Transverse colon (tissue), 4 donors: ENCODE measurements at regions not wholly inside any gene's neighbourhood (a gene's known extent, or its start where the extent isn't known, plus 50 kb on each side); places are given as distances from the start of the nearest gene placed in this dataset.

Source experiments
- DNase-seq: peaks from one replicate; pipeline ENCODE4 v3.0.0-alpha.2; 2019
- H3K27ac ChIP-seq, 4 donors: fragments of 200-600 bp; sonication (generic); 2 replicates each; pipeline ENCODE4 v1.5.1; 2016 to 2018; ENCODE audit warnings: inconsistent platforms in 4 of 4
- H3K27me3 ChIP-seq: fragments of 200-600 bp; sonication (generic); 2 replicates; pipeline ENCODE4 v1.5.1; 2017; ENCODE audit warnings: inconsistent platforms
- H3K36me3 ChIP-seq, 4 donors: fragments of 200-600 bp; sonication (generic); 2 replicates each; pipeline ENCODE4 v1.5.1; 2017 to 2019; ENCODE audit warnings: inconsistent platforms in 4 of 4
- H3K4me1 ChIP-seq, 4 donors: fragments of 200-600 bp; sonication (generic); 2 replicates each; pipeline ENCODE4 v1.5.1; 2017 to 2020; ENCODE audit warnings: inconsistent platforms in 4 of 4
- H3K4me3 ChIP-seq, 4 donors: fragments of 200-600 bp; sonication (generic); 1 replicate in 1 of 4; 2 replicates in 3 of 4; pipeline versions ENCODE4 v1.5.1 to v1.6.1; 2017 to 2019; ENCODE audit warnings: inconsistent platforms in 4 of 4
- H3K9me3 ChIP-seq, 2 donors: fragments of 200-600 bp; sonication (generic); 2 replicates each; pipeline ENCODE4 v1.5.1; 2017 to 2019; ENCODE audit warnings: inconsistent platforms in 2 of 2
- EP300 ChIP-seq: sonication (generic); formaldehyde crosslinking; IDR thresholded peaks from one replicate; pipeline ENCODE4 v1.6.1; 2017; ENCODE audit warnings: antibody characterized with exemption, low read depth
- POLR2A ChIP-seq: fragments of 450-650 bp; IDR thresholded peaks from one replicate; pipeline ENCODE4 v1.6.1; 2016; ENCODE audit warnings: antibody characterized with exemption, mild to moderate bottlenecking, moderate library complexity
- POLR2AphosphoS5 ChIP-seq, 3 donors: sonication (generic); formaldehyde crosslinking; IDR thresholded peaks; one replicate each; pipeline ENCODE4 v1.6.1; 2016; ENCODE audit warnings: antibody characterized with exemption in 3 of 3
- WGBS, 2 donors: methylation state at CpG; one replicate each; pipeline ENCODE4 v1.1.5; 2018; ENCODE audit warnings: low coverage in 1 of 2; 5-methylcytosine and 5-hydroxymethylcytosine counted together
- in situ Hi-C, 4 donors: fragments of 200-750 bp; cut with MboI; loops; one replicate each; pipeline versions ENCODE4 v1.15.0 to v1.15.1; 2017; ENCODE audit warnings: low sequenced_read_pairs in 3 of 4, low pct_ligation_motif_present in 1 of 4, low pct_unique_long_range_greater_than_20kb in 1 of 4
- intact Hi-C: fragments of 100-400 bp; cut with DNase I; formaldehyde crosslinking; loops from one replicate; pipeline ENCODE4 v1.15.1; 2023; ENCODE audit warnings: low total_unique reads
- TF ChIP-seq, protein P1 (sequence below), 5 experiments: fragments of 200-600 bp in 3 of 5; fragments of 450-650 bp in 2 of 5; sonication (generic) in 3 of 5; IDR thresholded peaks; 1 replicate in 2 of 5; 2 replicates in 3 of 5; pipeline ENCODE4 v1.5.1; 2016 to 2017; ENCODE audit warnings: antibody characterized with exemption in 5 of 5, inconsistent platforms in 3 of 5, mild to moderate bottlenecking in 2 of 5, moderate library complexity in 1 of 5

DNA sequence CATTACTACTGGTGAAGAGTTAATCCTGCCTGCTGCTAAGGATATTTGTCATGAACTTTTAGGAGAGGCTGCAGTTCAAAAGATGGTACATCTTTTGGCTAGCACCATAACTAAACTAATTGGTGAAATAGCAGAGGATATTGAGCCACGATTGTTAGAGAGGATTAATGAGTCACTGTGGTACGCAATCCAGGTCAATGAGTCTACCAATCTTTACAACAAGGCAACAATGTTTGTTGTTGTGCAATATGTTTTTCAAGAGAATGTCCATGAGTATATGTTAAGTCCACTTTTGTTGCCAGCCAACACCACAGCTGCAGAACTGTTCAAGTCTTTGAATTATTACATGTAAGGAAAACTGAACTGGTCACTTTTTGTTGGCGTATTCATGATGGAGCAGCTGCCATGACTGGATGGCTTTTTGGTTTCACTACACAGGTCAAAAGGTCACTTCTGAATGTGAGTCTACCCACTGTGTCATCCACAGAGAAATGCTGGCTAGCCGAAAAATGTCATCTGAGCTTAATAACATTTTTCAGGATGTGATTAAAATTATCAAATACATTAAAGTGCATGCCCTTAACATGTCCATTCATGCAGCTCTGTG lies 402.6 kb upstream of the KIF2B start:
- 83 to 86% methylated on average over 2 to 4 of the region's 4 CpGs for WGBS, 2 donors
- TF ChIP-seq, protein P1, sequence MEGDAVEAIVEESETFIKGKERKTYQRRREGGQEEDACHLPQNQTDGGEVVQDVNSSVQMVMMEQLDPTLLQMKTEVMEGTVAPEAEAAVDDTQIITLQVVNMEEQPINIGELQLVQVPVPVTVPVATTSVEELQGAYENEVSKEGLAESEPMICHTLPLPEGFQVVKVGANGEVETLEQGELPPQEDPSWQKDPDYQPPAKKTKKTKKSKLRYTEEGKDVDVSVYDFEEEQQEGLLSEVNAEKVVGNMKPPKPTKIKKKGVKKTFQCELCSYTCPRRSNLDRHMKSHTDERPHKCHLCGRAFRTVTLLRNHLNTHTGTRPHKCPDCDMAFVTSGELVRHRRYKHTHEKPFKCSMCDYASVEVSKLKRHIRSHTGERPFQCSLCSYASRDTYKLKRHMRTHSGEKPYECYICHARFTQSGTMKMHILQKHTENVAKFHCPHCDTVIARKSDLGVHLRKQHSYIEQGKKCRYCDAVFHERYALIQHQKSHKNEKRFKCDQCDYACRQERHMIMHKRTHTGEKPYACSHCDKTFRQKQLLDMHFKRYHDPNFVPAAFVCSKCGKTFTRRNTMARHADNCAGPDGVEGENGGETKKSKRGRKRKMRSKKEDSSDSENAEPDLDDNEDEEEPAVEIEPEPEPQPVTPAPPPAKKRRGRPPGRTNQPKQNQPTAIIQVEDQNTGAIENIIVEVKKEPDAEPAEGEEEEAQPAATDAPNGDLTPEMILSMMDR (IDR thresholded peaks at IDR 0.05), result no peak
- TF ChIP-seq EP300, result no peak
- no peak for TF ChIP-seq POLR2A
- TF ChIP-seq POLR2AphosphoS5 (IDR thresholded peaks at IDR 0.05), result no peak
- H3K27ac ChIP-seq, result no peak overlapping the region
- no peak overlapping the region for H3K4me3 ChIP-seq
- no peaks in the 10 kb centered on the region for H3K27me3 ChIP-seq
- no peaks in the 10 kb centered on the region for H3K36me3 ChIP-seq
- H3K4me1 ChIP-seq, result no peaks in the 10 kb centered on the region
- no peak for DNase-seq
- H3K9me3 ChIP-seq, result peaks cover 0 to 4% of the 10 kb centered on the region in 2 donors
- in situ Hi-C loops (no loop called here), intact Hi-C loops (no loop called here)

- no peaks in the 10 kb centered on the region for H3K4me1 ChIP-seq
- no peak for DNase-seq
- H3K9me3 ChIP-seq, result no peaks in the 10 kb centered on the region
- 58 to 63% methylated on average over 2 of the region's 2 CpGs for WGBS, 2 donors
- no peaks in the 10 kb centered on the region for H3K36me3 ChIP-seq
- H3K4me3 ChIP-seq, result no peak overlapping the region
- in situ Hi-C loops (no loop called here), intact Hi-C loops (no loop called here)
- no peaks in the 10 kb centered on the region for H3K27me3 ChIP-seq
- no peak overlapping the region for H3K27ac ChIP-seq
- no peak for TF ChIP-seq POLR2AphosphoS5 (IDR thresholded peaks at IDR 0.05)
- TF ChIP-seq, protein P1 (IDR thresholded peaks at IDR 0.05), result no peak
- TF ChIP-seq POLR2A, result no peak
- TF ChIP-seq EP300, result no peak
Measured at GRCh38 chr17:53409588-53409987, 413.1 kb upstream of the KIF2B start.

DNA sequence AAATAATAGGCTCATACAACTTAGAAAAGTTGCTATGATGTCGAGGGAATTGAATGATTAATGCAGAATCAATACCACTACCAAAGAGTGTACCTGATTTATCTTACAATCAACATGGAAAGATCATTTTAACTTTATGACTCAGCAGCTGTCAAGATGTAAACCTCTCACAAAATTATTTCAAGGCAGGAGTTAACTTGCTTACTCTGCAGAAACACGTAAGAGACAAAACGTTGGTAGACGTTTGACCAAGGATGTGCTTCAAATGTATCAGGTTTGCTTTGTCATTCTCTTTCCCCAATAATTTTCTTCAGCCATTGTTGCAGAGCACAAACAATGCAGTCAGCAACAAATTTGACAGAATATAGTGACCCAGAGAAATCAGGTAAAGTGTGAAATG lies 415.8 kb upstream of the KIF2B start:
- Histone ChIP-seq H3K4me1 (no peaks in the 10 kb centered on the region), H3K36me3 (no peaks in the 10 kb centered on the region), H3K4me3 (no peak overlapping the region), H3K9me3 (no peaks in the 10 kb centered on the region), H3K27me3 (no peaks in the 10 kb centered on the region), H3K27ac (no peak overlapping the region)
- WGBS, 2 donors, result 79 to 100% methylated on average over 1 to 4 of the region's 4 CpGs
- in situ Hi-C loops, result no loop called here
- intact Hi-C loops, result no loop called here
- DNase-seq, result no peak
- TF ChIP-seq POLR2AphosphoS5 (IDR thresholded peaks at IDR 0.05), result no peak
- TF ChIP-seq, protein P1 (IDR thresholded peaks at IDR 0.05), result no peak

GRCh38 chr17:53391197-53391596 lies 431.5 kb upstream of the KIF2B start:
- no peak overlapping the region for H3K27ac ChIP-seq
- no peak for DNase-seq
- no peaks in the 10 kb centered on the region for H3K9me3 ChIP-seq
- in situ Hi-C loops (no loop called here), intact Hi-C loops (no loop called here)
- H3K27me3 ChIP-seq, result no peaks in the 10 kb centered on the region
- no peaks in the 10 kb centered on the region for H3K4me1 ChIP-seq
- TF ChIP-seq EP300, result no peak
- TF ChIP-seq POLR2A, result no peak
- TF ChIP-seq POLR2AphosphoS5 (IDR thresholded peaks at IDR 0.05), result no peak
- TF ChIP-seq, protein P1 (IDR thresholded peaks at IDR 0.05), result no peak
- 84 to 89% methylated on average over 4 to 6 of the region's 6 CpGs for WGBS, 2 donors
- no peak overlapping the region for H3K4me3 ChIP-seq
- no peaks in the 10 kb centered on the region for H3K36me3 ChIP-seq
